ENCODE measurements at regions not wholly inside any gene's neighbourhood (a gene's known extent, or its start where the extent isn't known, plus 50 kb on each side); places are given as distances from the start of the nearest gene placed in this dataset.
"Not testable (repeated sequence)": the region's sequence is repeated elsewhere in the genome, so short reads cannot be mapped to it uniquely, and the experiment has no call there.

DNA sequence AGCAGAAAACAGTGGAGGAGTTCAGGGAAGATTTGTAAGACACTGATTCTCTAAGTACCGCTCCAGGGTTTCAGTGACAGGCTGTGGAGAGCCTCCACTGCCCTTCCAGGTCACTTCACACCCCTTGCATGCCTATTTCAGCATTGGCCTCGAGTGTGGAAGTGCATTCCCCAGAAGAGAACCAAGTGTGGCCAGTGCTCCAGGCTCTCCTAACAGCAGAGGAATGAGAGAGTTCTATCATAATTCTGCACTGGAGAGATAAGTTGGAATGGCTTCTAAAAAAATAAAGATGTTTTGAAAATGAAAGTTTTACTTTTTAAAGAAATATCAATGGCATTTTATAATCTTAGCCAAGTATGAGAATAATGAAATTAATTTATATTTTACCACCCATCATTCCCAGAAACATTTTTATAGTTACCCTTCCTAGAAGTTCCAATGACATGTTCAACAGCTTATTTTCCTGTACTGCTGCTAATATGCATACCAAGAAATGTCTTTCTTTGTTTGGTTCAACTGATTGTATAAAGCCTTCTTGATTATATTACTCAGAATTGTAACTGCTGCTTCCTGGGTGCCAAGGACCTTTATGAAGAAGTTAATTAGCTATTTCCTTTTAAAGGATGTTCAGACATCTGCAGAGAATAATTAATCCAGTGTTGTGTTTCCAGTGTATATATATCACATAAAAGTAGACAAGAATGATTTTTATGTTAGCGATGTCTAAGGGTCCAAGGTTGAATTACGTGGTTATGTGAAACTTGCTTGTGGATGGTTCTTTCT lies 61.0 kb upstream of the SERPINE2 start:
- intact Hi-C loops (cut with DNase I): no loop called here
- DNase-seq (ENCODE audit: low spot score): no peak

DNA sequence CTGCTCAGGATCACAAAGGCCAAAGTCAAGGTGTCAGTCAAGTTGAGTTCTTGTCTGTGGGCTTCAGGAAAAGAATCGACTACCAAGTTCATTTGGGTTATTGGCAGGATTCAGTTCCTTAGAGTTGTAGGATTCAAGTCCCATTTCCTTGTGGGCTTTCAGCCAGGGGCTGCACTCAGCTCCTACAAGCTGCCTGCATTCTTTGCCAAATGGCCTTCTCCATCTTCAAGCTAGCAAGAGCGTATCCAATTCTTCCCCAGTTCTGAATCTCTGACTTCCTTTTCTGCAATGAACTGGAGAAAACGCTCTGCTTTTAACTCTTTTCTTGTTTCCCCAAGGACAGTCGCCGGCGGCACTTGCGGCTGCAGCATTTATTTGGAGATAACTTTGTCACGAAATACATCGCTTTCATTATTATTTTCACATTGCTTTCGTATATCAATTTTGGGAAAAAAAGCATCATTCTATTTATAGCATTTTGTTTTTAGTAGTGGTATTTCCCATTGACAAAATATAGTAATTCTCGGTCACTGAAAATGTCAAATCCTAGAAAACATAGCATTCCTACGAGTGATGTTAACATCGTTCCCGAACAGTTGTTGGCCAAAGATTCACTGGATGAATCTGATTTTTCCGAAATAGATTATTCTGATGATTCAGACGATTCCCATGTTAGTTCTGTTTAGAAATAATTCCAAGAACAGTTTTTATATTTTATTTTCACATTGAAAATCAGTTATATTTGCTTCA lies 59.6 kb upstream of the SERPINE2 start:
- intact Hi-C loops (cut with DNase I): no loop called here
- DNase-seq (ENCODE audit: low spot score): peak; percentile 85

DNA sequence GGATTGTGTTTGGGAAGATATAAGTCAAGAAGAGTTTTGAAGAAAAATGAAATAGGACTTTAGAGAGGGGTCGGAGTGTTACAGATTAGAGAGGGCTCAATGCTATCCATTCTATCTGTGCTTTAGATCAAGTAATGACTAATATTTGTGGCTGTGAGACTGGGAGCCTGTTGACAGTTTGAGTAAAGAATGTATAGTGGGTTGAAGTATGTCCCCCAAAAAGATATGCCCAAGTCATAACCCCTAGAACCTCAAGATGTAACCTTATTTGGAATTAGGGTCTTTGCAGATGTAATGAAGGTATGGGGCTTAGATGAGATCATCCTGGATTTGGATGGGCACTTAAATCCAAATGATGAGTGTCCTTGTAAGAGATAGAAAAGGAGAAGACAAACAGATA lies 55.3 kb upstream of the SERPINE2 start:
- intact Hi-C loops (cut with DNase I): no loop called here
- no peak for DNase-seq (ENCODE audit: low spot score)

DNA sequence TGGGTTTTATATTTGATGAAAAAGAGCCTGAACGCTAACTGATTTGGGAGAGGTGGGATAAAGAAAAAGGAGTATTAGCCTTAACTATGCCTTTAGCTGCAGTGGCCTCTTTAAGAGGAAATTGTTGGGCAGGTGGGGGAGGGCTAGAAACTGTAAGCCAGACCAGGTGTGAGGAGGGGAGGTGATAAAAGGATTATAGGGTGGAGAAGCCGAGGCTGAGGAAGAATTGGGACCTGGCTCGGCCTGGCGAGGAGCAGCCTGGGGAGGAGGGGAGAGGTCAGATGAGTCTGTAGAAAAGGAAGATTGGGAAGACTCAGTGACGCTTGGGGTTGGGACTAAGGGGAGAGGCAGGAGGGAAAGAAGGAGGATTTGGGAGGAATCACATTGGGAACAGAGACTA lies 52.6 kb upstream of the SERPINE2 start:
- intact Hi-C loops (cut with DNase I); DNase-seq (ENCODE audit: low spot score): not testable (repeated sequence)

DNA sequence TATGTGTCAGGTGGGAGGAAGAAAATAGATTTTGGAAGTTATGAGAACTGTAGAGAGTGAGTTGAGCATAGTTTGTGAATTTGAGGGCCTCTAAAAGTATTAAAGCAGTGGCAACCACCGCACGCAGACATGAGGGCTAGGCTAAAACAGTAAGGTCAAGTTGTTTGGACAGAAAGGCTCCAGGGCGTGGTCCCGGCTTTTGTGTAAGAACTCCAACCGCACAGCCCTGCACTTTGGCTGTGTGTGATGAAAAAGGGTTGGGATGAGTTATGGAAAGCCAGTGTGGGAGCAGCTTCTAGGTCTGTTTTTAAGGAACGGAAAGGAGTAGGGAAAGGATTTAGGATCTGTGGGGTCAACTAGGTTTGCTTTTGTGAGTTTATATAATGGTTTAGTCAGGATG lies 50.5 kb upstream of the SERPINE2 start:
- intact Hi-C loops (cut with DNase I); DNase-seq (ENCODE audit: low spot score): not testable (repeated sequence)

Measured in posterior vena cava (tissue), 2 donors.